ENCODE measurements at regions not wholly inside any gene's neighbourhood (a gene's known extent, or its start where the extent isn't known, plus 50 kb on each side); places are given as distances from the start of the nearest gene placed in this dataset.

GRCh38 chr20:43337036-43337435, 120.7 kb upstream of the SRSF6 start:
- TF ChIP-seq, protein P1, sequence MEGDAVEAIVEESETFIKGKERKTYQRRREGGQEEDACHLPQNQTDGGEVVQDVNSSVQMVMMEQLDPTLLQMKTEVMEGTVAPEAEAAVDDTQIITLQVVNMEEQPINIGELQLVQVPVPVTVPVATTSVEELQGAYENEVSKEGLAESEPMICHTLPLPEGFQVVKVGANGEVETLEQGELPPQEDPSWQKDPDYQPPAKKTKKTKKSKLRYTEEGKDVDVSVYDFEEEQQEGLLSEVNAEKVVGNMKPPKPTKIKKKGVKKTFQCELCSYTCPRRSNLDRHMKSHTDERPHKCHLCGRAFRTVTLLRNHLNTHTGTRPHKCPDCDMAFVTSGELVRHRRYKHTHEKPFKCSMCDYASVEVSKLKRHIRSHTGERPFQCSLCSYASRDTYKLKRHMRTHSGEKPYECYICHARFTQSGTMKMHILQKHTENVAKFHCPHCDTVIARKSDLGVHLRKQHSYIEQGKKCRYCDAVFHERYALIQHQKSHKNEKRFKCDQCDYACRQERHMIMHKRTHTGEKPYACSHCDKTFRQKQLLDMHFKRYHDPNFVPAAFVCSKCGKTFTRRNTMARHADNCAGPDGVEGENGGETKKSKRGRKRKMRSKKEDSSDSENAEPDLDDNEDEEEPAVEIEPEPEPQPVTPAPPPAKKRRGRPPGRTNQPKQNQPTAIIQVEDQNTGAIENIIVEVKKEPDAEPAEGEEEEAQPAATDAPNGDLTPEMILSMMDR (IDR thresholded peaks at IDR 0.05) = no peak
- no peak for TF ChIP-seq EZH2 (IDR thresholded peaks at IDR 0.05; ENCODE audit: borderline replicate concordance, insufficient read depth, low read depth, low read length, poor library complexity, severe bottlenecking)
- no peaks in the 10 kb centered on the region for H3K27me3 Mint-ChIP-seq
- DNase-seq = no peak
- H3K4me3 Mint-ChIP-seq = no peak overlapping the region
- H3K4me1 Mint-ChIP-seq = no peaks in the 10 kb centered on the region
- peaks cover 17% of the 10 kb centered on the region for H3K9me3 Mint-ChIP-seq (ENCODE audit: insufficient read depth)
- no peaks in the 10 kb centered on the region for H3K27me3 ChIP-seq (replicated peaks in 1 of 4; ENCODE audit: control extremely low read depth in 1 of 4, control insufficient read depth in 3 of 4, insufficient read depth in 4 of 4, low read length in 3 of 4)
- H3K36me3 ChIP-seq (replicated peaks in 1 of 2; ENCODE audit: control extremely low read depth in 1 of 2, control insufficient read depth in 1 of 2, extremely low read depth in 1 of 2, insufficient read depth in 2 of 2, low read length in 1 of 2) = no peaks in the 10 kb centered on the region
- intact Hi-C loops (cut with micrococcal nuclease) = no loop called here
- H4K20me1 ChIP-seq (ENCODE audit: control insufficient read depth, insufficient read depth, low read length, poor library complexity, severe bottlenecking) = no peaks in the 10 kb centered on the region
- no peak overlapping the region for H3K9ac ChIP-seq (ENCODE audit: low read length)
- H3K79me2 ChIP-seq (ENCODE audit: control insufficient read depth, insufficient read depth, low read length) = no peaks in the 10 kb centered on the region
- no peak overlapping the region for H3K27ac Mint-ChIP-seq
- no peaks in the 10 kb centered on the region for H3K4me1 ChIP-seq (ENCODE audit: control insufficient read depth in 2 of 2, insufficient read depth in 2 of 2, low read length in 2 of 2)
- no peak overlapping the region for H3K4me3 ChIP-seq (ENCODE audit: control extremely low read depth in 1 of 5, extremely low read depth in 1 of 5, insufficient read depth in 1 of 5, low read depth in 2 of 5, low read length in 4 of 5)
- H3K27ac ChIP-seq (ENCODE audit: low read length in 2 of 2) = no peak overlapping the region
- no peak for ATAC-seq (ENCODE audit: low read depth)
- 94% methylated on average over 6 of the region's 7 CpGs for WGBS (ENCODE audit: insufficient coverage)
- ChIA-PET CTCF (no interaction called here), POLR2A (no interaction called here)
- H2AFZ ChIP-seq (ENCODE audit: insufficient read depth, low read depth, low read length, poor library complexity, severe bottlenecking) = no peak overlapping the region
- H3K9me3 ChIP-seq (ENCODE audit: control extremely low read depth in 1 of 3, control insufficient read depth in 2 of 3, insufficient read depth in 1 of 3, low read length in 2 of 3) = peaks cover 0 to 36% (median 14%) of the 10 kb centered on the region in 3 donors
- no peak overlapping the region for H3K4me2 ChIP-seq (replicated peaks; ENCODE audit: low read depth, low read length, poor library complexity, severe bottlenecking)

- no peak overlapping the region for H3K4me3 Mint-ChIP-seq
- intact Hi-C loops (cut with micrococcal nuclease) = no loop called here
- POLR2A ChIA-PET = no interaction called here
These were observed 123.6 kb upstream of the SRSF6 start for GRCh38 chr20:43334080-43334479.

More at GRCh38 chr20:43334080-43334479, 123.6 kb upstream of the SRSF6 start:
- Histone ChIP-seq H2AFZ (ENCODE audit: insufficient read depth, low read depth, low read length, poor library complexity, severe bottlenecking) (no peak overlapping the region), H3K4me2 (replicated peaks; ENCODE audit: low read depth, low read length, poor library complexity, severe bottlenecking) (no peak overlapping the region), H3K27me3 (replicated peaks in 1 of 4; ENCODE audit: control extremely low read depth in 1 of 4, control insufficient read depth in 3 of 4, insufficient read depth in 4 of 4, low read length in 3 of 4) (no peaks in the 10 kb centered on the region), H3K36me3 (replicated peaks in 1 of 2; ENCODE audit: control extremely low read depth in 1 of 2, control insufficient read depth in 1 of 2, extremely low read depth in 1 of 2, insufficient read depth in 2 of 2, low read length in 1 of 2) (no peaks in the 10 kb centered on the region), H3K9me3 (ENCODE audit: control extremely low read depth in 1 of 3, control insufficient read depth in 2 of 3, insufficient read depth in 1 of 3, low read length in 2 of 3) (peaks cover 0 to 31% (median 14%) of the 10 kb centered on the region in 3 donors), H4K20me1 (ENCODE audit: control insufficient read depth, insufficient read depth, low read length, poor library complexity, severe bottlenecking) (no peaks in the 10 kb centered on the region), H3K27ac (ENCODE audit: low read length in 2 of 2) (no peak overlapping the region), H3K4me3 (ENCODE audit: control extremely low read depth in 1 of 5, extremely low read depth in 1 of 5, insufficient read depth in 1 of 5, low read depth in 2 of 5, low read length in 4 of 5) (no peak overlapping the region), H3K4me1 (ENCODE audit: control insufficient read depth in 2 of 2, insufficient read depth in 2 of 2, low read length in 2 of 2) (no peaks in the 10 kb centered on the region), H3K9ac (ENCODE audit: low read length) (no peak overlapping the region), H3K79me2 (ENCODE audit: control insufficient read depth, insufficient read depth, low read length) (no peaks in the 10 kb centered on the region)
- CTCF ChIA-PET = no interaction called here
- H3K9me3 Mint-ChIP-seq (ENCODE audit: insufficient read depth) = peaks cover 17% of the 10 kb centered on the region
- H3K27me3 Mint-ChIP-seq = no peaks in the 10 kb centered on the region
- ATAC-seq (ENCODE audit: low read depth) (no peak), DNase-seq (no peak)
- H3K4me1 Mint-ChIP-seq = no peaks in the 10 kb centered on the region
- no peak overlapping the region for H3K27ac Mint-ChIP-seq
- 100% methylated on average over 1 of the region's 4 CpGs for WGBS (ENCODE audit: insufficient coverage)
- TF ChIP-seq, protein P1 (IDR thresholded peaks at IDR 0.05) = no peak
- no peak for TF ChIP-seq EZH2 (IDR thresholded peaks at IDR 0.05; ENCODE audit: borderline replicate concordance, insufficient read depth, low read depth, low read length, poor library complexity, severe bottlenecking)

All from B cell (primary cell).